NCI-H128 (cell line): ENCODE measurements at regions not wholly inside any gene's neighbourhood (a gene's known extent, or its start where the extent isn't known, plus 50 kb on each side); places are given as distances from the start of the nearest gene placed in this dataset.
"Not testable (repeated sequence)": the region's sequence is repeated elsewhere in the genome, so short reads cannot be mapped to it uniquely, and the experiment has no call there.

Experiments used
- DNase-seq: peaks from one replicate; lab custom pipeline; 2025; ENCODE audit not compliant: unreplicated experiment; lab: John Stamatoyannopoulos, UW

- no peak for DNase-seq
Measured at GRCh38 chr2:64250063-64250462, 105.8 kb upstream of the PELI1 start.

- DNase-seq: no peak
Measured at GRCh38 chr2:64250751-64251423, 106.7 kb upstream of the PELI1 start.

- no peak for DNase-seq
Measured at GRCh38 chr2:64251497-64252250, 107.5 kb upstream of the PELI1 start.

- DNase-seq: not testable (repeated sequence)
Measured at GRCh38 chr2:64252251-64252978, 108.2 kb upstream of the PELI1 start.

GRCh38 chr2:64253421-64253820, 109.2 kb upstream of the PELI1 start:
- DNase-seq: not testable (repeated sequence)

- DNase-seq: no peak
Measured at GRCh38 chr2:64258566-64258965, 114.3 kb upstream of the PELI1 start.

GRCh38 chr2:64259312-64259711, 115.1 kb upstream of the PELI1 start:
- DNase-seq: peak; percentile 7

- no peak for DNase-seq
Measured at GRCh38 chr2:64260093-64260803, 116.0 kb upstream of the PELI1 start.

- DNase-seq: no peak
Measured at GRCh38 chr2:64260817-64261216, 116.6 kb upstream of the PELI1 start.

GRCh38 chr2:64262071-64262470, 117.9 kb upstream of the PELI1 start:
- DNase-seq: no peak

- DNase-seq: no peak
Measured at GRCh38 chr2:64262816-64263215, 118.6 kb upstream of the PELI1 start.

GRCh38 chr2:64263315-64263714, 119.1 kb upstream of the PELI1 start:
- no peak for DNase-seq

- DNase-seq: no peak
Measured at GRCh38 chr2:64267699-64268098, 123.5 kb upstream of the PELI1 start.

GRCh38 chr2:64268330-64269048, 124.3 kb upstream of the PELI1 start:
- DNase-seq: no peak

GRCh38 chr2:64273524-64274398, 129.5 kb upstream of the PELI1 start:
- DNase-seq: no peak

GRCh38 chr2:64274399-64275173, 130.4 kb upstream of the PELI1 start:
- DNase-seq: no peak

GRCh38 chr2:64275174-64275466, 130.9 kb upstream of the PELI1 start:
- no peak for DNase-seq

- DNase-seq: no peak
Measured at GRCh38 chr2:64276417-64277095, 132.3 kb upstream of the PELI1 start.
